ENCODE measurements at regions not wholly inside any gene's neighbourhood (a gene's known extent, or its start where the extent isn't known, plus 50 kb on each side); places are given as distances from the start of the nearest gene placed in this dataset.

GRCh38 chr14:71675126-71675899, 256.9 kb upstream of the RGS6 start:
- WGBS (ENCODE audit: extremely low coverage, insufficient coverage, insufficient read length), result no CpG with 5 or more reads among the region's 7 CpGs
- Histone ChIP-seq H3K9ac (ENCODE audit: low read length) (no peak overlapping the region), H2BK12ac (ENCODE audit: low read length) (no peak overlapping the region), H3K4me2 (ENCODE audit: low read length) (no peak overlapping the region), H4K91ac (ENCODE audit: low read depth, low read length) (no peak overlapping the region), H3K27me3 (ENCODE audit: insufficient read depth, low read length) (no peaks in the 10 kb centered on the region), H3K18ac (ENCODE audit: low read length) (no peak overlapping the region), H3K27ac (ENCODE audit: low read depth, low read length) (no peak overlapping the region), H3K79me1 (ENCODE audit: low read length) (no peaks in the 10 kb centered on the region), H4K12ac (ENCODE audit: low read depth, low read length) (no peak overlapping the region), H3K79me2 (ENCODE audit: control insufficient read depth, insufficient read depth, low read length, poor library complexity) (no peaks in the 10 kb centered on the region), H3K9me3 (ENCODE audit: insufficient read depth, low read depth, low read length) (peaks cover 2% of the 10 kb centered on the region), H2AFZ (ENCODE audit: insufficient read depth, low read length, poor library complexity) (no peak overlapping the region), H2AK5ac (ENCODE audit: low read length) (no peak overlapping the region), H2BK120ac (ENCODE audit: insufficient read depth, low read length, poor library complexity) (no peak overlapping the region), H4K8ac (ENCODE audit: low read depth, low read length) (no peak overlapping the region), H3K4me1 (ENCODE audit: control insufficient read depth in 1 of 2, insufficient read depth in 2 of 2, low read length in 2 of 2) (no peaks in the 10 kb centered on the region), H2BK5ac (ENCODE audit: low read depth, low read length, poor library complexity) (no peak overlapping the region), H3K36me3 (ENCODE audit: control insufficient read depth in 1 of 2, insufficient read depth in 2 of 2, low read length in 2 of 2) (peaks cover 7 to 15% of the 10 kb centered on the region in 2 experiments), H3K14ac (ENCODE audit: low read length) (no peak overlapping the region), H3K23ac (ENCODE audit: low read length) (no peak overlapping the region), H3K4me3 (ENCODE audit: low read depth, low read length) (no peak overlapping the region), H3K4ac (ENCODE audit: low read depth, low read length) (no peak overlapping the region)
- no peak for DNase-seq

DNA sequence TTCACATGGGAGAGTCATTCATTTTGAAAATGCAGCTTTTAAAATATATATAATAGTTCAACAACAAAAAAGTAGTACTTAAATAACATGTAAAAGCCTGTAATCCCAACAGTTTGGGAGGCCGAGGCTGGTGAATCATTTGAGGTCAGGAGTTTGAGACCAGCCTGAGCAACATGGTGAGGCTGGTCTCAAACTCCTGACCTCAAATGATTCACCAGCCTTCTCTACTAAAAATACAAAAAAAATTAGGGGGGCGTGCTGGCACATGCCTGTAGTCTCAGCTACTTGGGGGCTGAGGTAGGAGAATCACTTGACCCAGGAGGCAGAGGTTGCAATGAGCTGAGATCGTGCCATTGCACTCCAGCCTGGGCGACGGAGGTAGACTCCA, 256.3 kb upstream of the RGS6 start:
- no peak overlapping the region for H2AK5ac ChIP-seq (ENCODE audit: low read length)
- H3K36me3 ChIP-seq (ENCODE audit: control insufficient read depth in 1 of 2, insufficient read depth in 2 of 2, low read length in 2 of 2), result peaks cover 7 to 15% of the 10 kb centered on the region in 2 experiments
- H2BK120ac ChIP-seq (ENCODE audit: insufficient read depth, low read length, poor library complexity), result no peak overlapping the region
- no peaks in the 10 kb centered on the region for H3K79me1 ChIP-seq (ENCODE audit: low read length)
- no peak overlapping the region for H4K8ac ChIP-seq (ENCODE audit: low read depth, low read length)
- no peak overlapping the region for H3K9ac ChIP-seq (ENCODE audit: low read length)
- no peaks in the 10 kb centered on the region for H3K4me1 ChIP-seq (ENCODE audit: control insufficient read depth in 1 of 2, insufficient read depth in 2 of 2, low read length in 2 of 2)
- peaks cover 3% of the 10 kb centered on the region for H3K9me3 ChIP-seq (ENCODE audit: insufficient read depth, low read depth, low read length)
- no peak overlapping the region for H2BK5ac ChIP-seq (ENCODE audit: low read depth, low read length, poor library complexity)
- no peak overlapping the region for H4K91ac ChIP-seq (ENCODE audit: low read depth, low read length)
- H3K27me3 ChIP-seq (ENCODE audit: insufficient read depth, low read length), result no peaks in the 10 kb centered on the region
- H2AFZ ChIP-seq (ENCODE audit: insufficient read depth, low read length, poor library complexity), result no peak overlapping the region
- no peak overlapping the region for H3K27ac ChIP-seq (ENCODE audit: low read depth, low read length)
- H4K12ac ChIP-seq (ENCODE audit: low read depth, low read length), result no peak overlapping the region
- DNase-seq, result no peak
- no CpG with 5 or more reads among the region's 5 CpGs for WGBS (ENCODE audit: extremely low coverage, insufficient coverage, insufficient read length)
- no peak overlapping the region for H3K23ac ChIP-seq (ENCODE audit: low read length)
- H3K4me2 ChIP-seq (ENCODE audit: low read length), result no peak overlapping the region
- peaks cover 1% of the 10 kb centered on the region for H3K79me2 ChIP-seq (ENCODE audit: control insufficient read depth, insufficient read depth, low read length, poor library complexity)
- no peak overlapping the region for H3K4me3 ChIP-seq (ENCODE audit: low read depth, low read length)
- H3K4ac ChIP-seq (ENCODE audit: low read depth, low read length), result no peak overlapping the region
- no peak overlapping the region for H3K18ac ChIP-seq (ENCODE audit: low read length)
- H3K14ac ChIP-seq (ENCODE audit: low read length), result no peak overlapping the region
- H2BK12ac ChIP-seq (ENCODE audit: low read length), result no peak overlapping the region

DNA sequence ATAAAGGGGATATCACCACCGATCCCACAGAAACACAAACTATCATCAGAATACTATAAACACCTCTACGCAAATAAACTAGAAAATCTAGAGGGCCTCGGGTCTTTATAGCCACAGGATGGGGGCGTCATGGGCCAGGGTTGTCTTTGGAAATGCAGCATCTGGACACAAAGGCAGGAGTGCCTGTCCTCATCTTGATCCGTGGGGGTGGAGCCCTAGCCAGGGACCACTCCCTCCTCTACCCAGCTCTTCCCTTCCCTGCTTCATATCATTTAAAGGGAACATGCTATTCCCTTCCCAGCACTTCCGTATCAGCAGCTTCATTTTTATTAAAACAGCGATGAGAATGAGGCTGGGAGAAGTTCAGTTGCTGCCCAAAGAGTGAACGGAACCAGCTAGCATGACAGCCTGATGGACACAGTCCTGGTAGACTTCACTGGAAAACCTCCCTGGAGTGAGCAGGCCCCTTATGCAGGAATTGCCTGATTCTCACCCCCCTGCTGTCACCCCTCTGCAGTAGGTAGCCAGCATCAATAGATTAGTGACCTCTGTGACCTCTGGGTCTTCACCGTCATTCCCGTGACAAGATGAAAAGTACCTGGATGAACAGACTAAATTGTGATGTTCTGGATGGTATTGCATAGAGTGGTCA, 251.4 kb upstream of the RGS6 start:
- peaks cover 3% of the 10 kb centered on the region for H3K9me3 ChIP-seq (ENCODE audit: insufficient read depth, low read depth, low read length)
- H3K9ac ChIP-seq (ENCODE audit: low read length), result no peak overlapping the region
- H4K8ac ChIP-seq (ENCODE audit: low read depth, low read length), result no peak overlapping the region
- no peak overlapping the region for H3K4me2 ChIP-seq (ENCODE audit: low read length)
- H3K4me3 ChIP-seq (ENCODE audit: low read depth, low read length), result no peak overlapping the region
- DNase-seq, result no peak
- H3K79me1 ChIP-seq (ENCODE audit: low read length), result no peaks in the 10 kb centered on the region
- no peaks in the 10 kb centered on the region for H3K27me3 ChIP-seq (ENCODE audit: insufficient read depth, low read length)
- peaks cover 6 to 11% of the 10 kb centered on the region in 2 experiments for H3K36me3 ChIP-seq (ENCODE audit: control insufficient read depth in 1 of 2, insufficient read depth in 2 of 2, low read length in 2 of 2)
- no peak overlapping the region for H3K18ac ChIP-seq (ENCODE audit: low read length)
- WGBS (ENCODE audit: extremely low coverage, insufficient coverage, insufficient read length), result no CpG with 5 or more reads among the region's 10 CpGs
- H2BK120ac ChIP-seq (ENCODE audit: insufficient read depth, low read length, poor library complexity), result no peak overlapping the region
- no peak overlapping the region for H3K14ac ChIP-seq (ENCODE audit: low read length)
- no peak overlapping the region for H4K91ac ChIP-seq (ENCODE audit: low read depth, low read length)
- peak overlapping the region; percentile 54 for H4K12ac ChIP-seq (ENCODE audit: low read depth, low read length)
- no peak overlapping the region for H2AFZ ChIP-seq (ENCODE audit: insufficient read depth, low read length, poor library complexity)
- no peak overlapping the region for H2BK12ac ChIP-seq (ENCODE audit: low read length)
- H3K4me1 ChIP-seq (ENCODE audit: control insufficient read depth in 1 of 2, insufficient read depth in 2 of 2, low read length in 2 of 2), result no peaks in the 10 kb centered on the region
- no peak overlapping the region for H3K23ac ChIP-seq (ENCODE audit: low read length)
- no peak overlapping the region for H3K27ac ChIP-seq (ENCODE audit: low read depth, low read length)
- no peak overlapping the region for H3K4ac ChIP-seq (ENCODE audit: low read depth, low read length)
- no peak overlapping the region for H2BK5ac ChIP-seq (ENCODE audit: low read depth, low read length, poor library complexity)
- peaks cover 1% of the 10 kb centered on the region for H3K79me2 ChIP-seq (ENCODE audit: control insufficient read depth, insufficient read depth, low read length, poor library complexity)
- H2AK5ac ChIP-seq (ENCODE audit: low read length), result no peak overlapping the region

DNA sequence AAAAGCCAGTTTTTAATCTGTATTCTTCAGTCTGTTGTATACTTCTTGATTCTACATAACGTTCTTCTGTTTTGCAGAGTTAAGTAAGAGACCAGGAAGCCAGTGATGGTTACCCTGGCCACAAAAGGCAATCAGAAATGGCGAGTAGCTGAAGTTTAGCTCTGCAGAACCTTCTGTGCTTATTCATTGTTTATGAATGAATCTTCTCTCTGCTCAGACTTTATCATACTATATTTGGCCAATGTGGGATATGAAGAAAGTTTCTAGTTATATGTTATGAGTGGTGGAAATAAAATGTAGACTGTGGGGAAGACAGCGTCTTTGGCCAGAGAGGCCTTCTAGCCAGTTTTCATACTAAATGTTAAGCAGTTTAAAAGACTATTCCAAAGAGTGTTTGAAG, 249.9 kb upstream of the RGS6 start:
- H3K27me3 ChIP-seq (ENCODE audit: insufficient read depth, low read length), result no peaks in the 10 kb centered on the region
- no peak overlapping the region for H2AK5ac ChIP-seq (ENCODE audit: low read length)
- no peak for DNase-seq
- H4K8ac ChIP-seq (ENCODE audit: low read depth, low read length), result no peak overlapping the region
- H3K4me3 ChIP-seq (ENCODE audit: low read depth, low read length), result no peak overlapping the region
- no peak overlapping the region for H4K12ac ChIP-seq (ENCODE audit: low read depth, low read length)
- no CpG with 5 or more reads among the region's 3 CpGs for WGBS (ENCODE audit: extremely low coverage, insufficient coverage, insufficient read length)
- H3K27ac ChIP-seq (ENCODE audit: low read depth, low read length), result no peak overlapping the region
- H3K79me2 ChIP-seq (ENCODE audit: control insufficient read depth, insufficient read depth, low read length, poor library complexity), result peaks cover 1% of the 10 kb centered on the region
- H3K9me3 ChIP-seq (ENCODE audit: insufficient read depth, low read depth, low read length), result peaks cover 3% of the 10 kb centered on the region
- no peak overlapping the region for H2BK12ac ChIP-seq (ENCODE audit: low read length)
- no peak overlapping the region for H3K18ac ChIP-seq (ENCODE audit: low read length)
- no peak overlapping the region for H2BK120ac ChIP-seq (ENCODE audit: insufficient read depth, low read length, poor library complexity)
- no peak overlapping the region for H3K9ac ChIP-seq (ENCODE audit: low read length)
- H3K14ac ChIP-seq (ENCODE audit: low read length), result no peak overlapping the region
- H3K36me3 ChIP-seq (ENCODE audit: control insufficient read depth in 1 of 2, insufficient read depth in 2 of 2, low read length in 2 of 2), result peaks cover 6 to 11% of the 10 kb centered on the region in 2 experiments
- H3K4me1 ChIP-seq (ENCODE audit: control insufficient read depth in 1 of 2, insufficient read depth in 2 of 2, low read length in 2 of 2), result peaks cover 4% of the 10 kb centered on the region in 2 experiments
- H3K4ac ChIP-seq (ENCODE audit: low read depth, low read length), result no peak overlapping the region
- H2BK5ac ChIP-seq (ENCODE audit: low read depth, low read length, poor library complexity), result no peak overlapping the region
- no peak overlapping the region for H2AFZ ChIP-seq (ENCODE audit: insufficient read depth, low read length, poor library complexity)
- no peak overlapping the region for H3K4me2 ChIP-seq (ENCODE audit: low read length)
- no peak overlapping the region for H4K91ac ChIP-seq (ENCODE audit: low read depth, low read length)
- H3K79me1 ChIP-seq (ENCODE audit: low read length), result peaks cover 4% of the 10 kb centered on the region
- H3K23ac ChIP-seq (ENCODE audit: low read length), result no peak overlapping the region
